IMR-90 (cell line): ENCODE measurements at regions not wholly inside any gene's neighbourhood (a gene's known extent, or its start where the extent isn't known, plus 50 kb on each side); places are given as distances from the start of the nearest gene placed in this dataset.
A peak's percentile ranks its signal among the peaks of the same experiment; 100 is the strongest.

Source experiments
- ATAC-seq: fragments of 200-7000 bp; cut with Tn5 transposase; 2 replicates; pipeline ENCODE4 v1.9.1; 2020; ENCODE audit warnings: low read depth, mild to moderate bottlenecking, moderate library complexity
- BruUV-seq: library from RNA; stranded (reverse); fragments of 400-500 nt; replicated peaks from 2 replicates; lab custom pipeline; 2021; lab: Mats Ljungman, UMichigan
- CTCF ChIA-PET: fragments of 300-600 bp; formaldehyde crosslinking; extraction: SDS; loops from one replicate; lab custom pipeline; 2021; ENCODE audit warnings: antibody characterized with exemption; lab: Yijun Ruan, JAX
- POLR2A ChIA-PET: fragments of 300-600 bp; sonication (Branson Sonifier 250); formaldehyde crosslinking; loops from one replicate; lab custom pipeline; 2022; ENCODE audit warnings: antibody characterized with exemption; ENCODE audit not compliant: unreplicated experiment; lab: Charles Lee
- DNase-seq: peaks from one replicate; pipeline ENCODE4 v3.0.0; 2013
- H2AFZ ChIP-seq: replicated peaks from 2 replicates; pipeline ENCODE3; 2013; ENCODE audit warnings: low read length, mild to moderate bottlenecking; ENCODE audit not compliant: poor library complexity
- H2AK5ac ChIP-seq: 2 replicates; pipeline ENCODE4 v1.6.1; 2013; ENCODE audit warnings: low read depth, low read length, inconsistent platforms
- H2AK9ac ChIP-seq: replicated peaks from 2 replicates; pipeline ENCODE3; 2013; ENCODE audit warnings: mild to moderate bottlenecking, low read depth, low read length, moderate library complexity; ENCODE audit not compliant: poor library complexity
- H2BK120ac ChIP-seq: 2 replicates; pipeline ENCODE4 v1.6.1; 2013; ENCODE audit warnings: low read depth, low read length, inconsistent platforms
- H2BK15ac ChIP-seq: 3 replicates; pipeline ENCODE4 v1.6.1; 2013; ENCODE audit warnings: low read depth, low read length, inconsistent platforms
- H2BK20ac ChIP-seq: 2 replicates; pipeline ENCODE4 v1.6.1; 2013; ENCODE audit warnings: low read depth, mild to moderate bottlenecking, inconsistent platforms, low read length, moderate library complexity
- H2BK5ac ChIP-seq: 2 replicates; pipeline ENCODE4 v1.6.1; 2013; ENCODE audit warnings: mild to moderate bottlenecking, low read depth, low read length, inconsistent platforms; ENCODE audit not compliant: poor library complexity, severe bottlenecking
- H3K14ac ChIP-seq: replicated peaks from 2 replicates; pipeline ENCODE4 v1.6.1; 2013; ENCODE audit warnings: low read depth, low read length, inconsistent platforms
- H3K18ac ChIP-seq: 2 replicates; pipeline ENCODE4 v1.6.1; 2013; ENCODE audit warnings: low read depth, low read length, control low read depth
- H3K23ac ChIP-seq: 2 replicates; pipeline ENCODE4 v1.6.1; 2013; ENCODE audit warnings: low read depth, low read length, inconsistent platforms
- H3K27ac ChIP-seq: 2 replicates; pipeline ENCODE4 v1.5.1; 2013; ENCODE audit warnings: mild to moderate bottlenecking, control low read depth, low read length; ENCODE audit not compliant: insufficient read depth
- H3K27me3 ChIP-seq: 2 replicates; pipeline ENCODE4 v1.6.1; 2013; ENCODE audit warnings: low read length; ENCODE audit not compliant: control insufficient read depth, insufficient read depth
- H3K36me3 ChIP-seq: 2 replicates; pipeline ENCODE4 v1.6.1; 2013; ENCODE audit warnings: low read length, mixed read lengths; ENCODE audit not compliant: control insufficient read depth, insufficient read depth
- H3K4ac ChIP-seq: 2 replicates; pipeline ENCODE4 v1.6.1; 2013; ENCODE audit warnings: low read depth, low read length, inconsistent platforms
- H3K4me1 ChIP-seq: 2 replicates; pipeline ENCODE4 v1.6.1; 2013; ENCODE audit warnings: low read length, mixed read lengths; ENCODE audit not compliant: control insufficient read depth, insufficient read depth
- H3K4me2 ChIP-seq: 2 replicates; pipeline ENCODE4 v1.6.1; 2013; ENCODE audit warnings: low read depth, mild to moderate bottlenecking, control low read depth, low read length, moderate library complexity
- H3K4me3 ChIP-seq: 2 replicates; pipeline ENCODE4 v1.5.1; 2013; ENCODE audit warnings: low read depth, mild to moderate bottlenecking, control low read depth, low read length, moderate library complexity; ENCODE audit not compliant: insufficient read depth
- H3K56ac ChIP-seq: 2 replicates; pipeline ENCODE4 v1.6.1; 2013; ENCODE audit warnings: low read length, inconsistent platforms; ENCODE audit not compliant: insufficient read depth; ENCODE audit errors: extremely low read depth
- H3K79me1 ChIP-seq, 2 experiments: 2 replicates each; pipeline ENCODE4 v1.6.1; 2013; ENCODE audit warnings: low read length in 2 of 2, inconsistent platforms in 1 of 2, low read depth in 1 of 2
- H3K9ac ChIP-seq: 2 replicates; pipeline ENCODE4 v1.6.1; 2013; ENCODE audit warnings: low read depth, low read length, control low read depth
- H3K9me1 ChIP-seq: 2 replicates; pipeline ENCODE4 v1.6.1; 2013; ENCODE audit warnings: low read length, inconsistent platforms; ENCODE audit not compliant: insufficient read depth
- H3K9me3 ChIP-seq: 2 replicates; pipeline ENCODE4 v1.6.1; 2013; ENCODE audit warnings: low read length; ENCODE audit not compliant: control insufficient read depth, insufficient read depth
- H4K20me1 ChIP-seq: 2 replicates; pipeline ENCODE4 v1.6.1; 2013; ENCODE audit warnings: low read length, inconsistent platforms; ENCODE audit not compliant: insufficient read depth
- H4K5ac ChIP-seq: 2 replicates; pipeline ENCODE4 v1.6.1; 2013; ENCODE audit warnings: mild to moderate bottlenecking, low read depth, low read length, control low read depth
- H4K8ac ChIP-seq, 2 experiments: 2 replicates each; pipeline ENCODE4 v1.6.1; 2013; ENCODE audit warnings: low read depth in 2 of 2, low read length in 2 of 2, control low read depth in 1 of 2, inconsistent platforms in 1 of 2
- H4K91ac ChIP-seq: 2 replicates; pipeline ENCODE4 v1.6.1; 2013; ENCODE audit warnings: low read depth, low read length, inconsistent platforms; ENCODE audit not compliant: insufficient read depth
- MAFK ChIP-seq: IDR thresholded peaks from 2 replicates; pipeline ENCODE4 v1.6.1; 2012; ENCODE audit warnings: low read depth, low read length, improper control_type of control experiment
- RCOR1 ChIP-seq: IDR thresholded peaks from 2 replicates; pipeline ENCODE4 v1.6.1; 2012; ENCODE audit warnings: mild to moderate bottlenecking, low read length, improper control_type of control experiment; ENCODE audit not compliant: insufficient replicate concordance
- WGBS, 2 experiments: methylation state at CpG; one replicate each; pipeline versions ENCODE4 v1.1.5 to v1.1.7; 2013; ENCODE audit warnings: missing lambda C conversion rate in 2 of 2; ENCODE audit not compliant: insufficient read length in 1 of 2; ENCODE audit errors: extremely low coverage in 2 of 2; 5-methylcytosine and 5-hydroxymethylcytosine counted together
- dilution Hi-C: fragments of 300-500 bp; cut with HindIII; formaldehyde crosslinking; loops from one replicate; pipeline ENCODE4 v1.14.3; 2018; ENCODE audit warnings: low sequenced_read_pairs; ENCODE audit not compliant: unreplicated experiment
- in situ Hi-C: fragments of 300-500 bp; cut with MboI; formaldehyde crosslinking; loops from 3 replicates; pipeline ENCODE4 v1.14.3; 2019; ENCODE audit warnings: low sequenced_read_pairs, inconsistent platforms, mixed read lengths
- intact Hi-C: fragments of 100-400 bp; cut with micrococcal nuclease; formaldehyde crosslinking; loops from 2 replicates; pipeline ENCODE4 v1.10.0; 2022

DNA sequence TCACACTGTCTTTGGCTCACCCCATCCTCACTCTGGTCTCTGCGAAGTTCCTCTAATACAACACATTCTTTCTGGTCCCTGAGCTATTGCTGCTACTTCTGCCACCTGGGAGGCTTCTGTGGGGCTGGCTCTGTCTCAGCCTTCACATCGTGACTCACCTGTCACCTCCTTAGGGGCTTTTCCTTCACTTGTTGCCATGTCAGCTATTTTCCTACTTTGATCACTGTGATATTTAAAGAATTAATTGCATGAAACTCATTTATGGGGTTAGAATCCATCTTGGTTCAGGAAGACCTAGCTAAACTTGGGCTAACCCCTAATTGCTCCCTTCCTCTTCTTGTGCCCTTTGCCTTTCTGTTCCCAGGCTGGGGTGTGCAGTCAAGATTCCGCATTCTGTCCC lies 346.9 kb downstream of the WDR72 start:
- Histone ChIP-seq H3K23ac (no peak overlapping the region), H3K14ac (no peak overlapping the region), H2BK5ac (no peak overlapping the region), H4K8ac (no peak overlapping the region), H2AK9ac (no peak overlapping the region), H3K9me1 (no peaks in the 10 kb centered on the region), H2BK15ac (no peak overlapping the region), H3K4ac (no peak overlapping the region), H3K27me3 (no peaks in the 10 kb centered on the region), H2AK5ac (no peak overlapping the region), H3K27ac (no peak overlapping the region), H3K9me3 (peaks cover 32% of the 10 kb centered on the region), H3K79me1 (no peaks in the 10 kb centered on the region), H3K4me3 (no peak overlapping the region), H3K4me2 (no peak overlapping the region), H2AFZ (no peak overlapping the region), H4K20me1 (no peaks in the 10 kb centered on the region), H4K91ac (no peak overlapping the region), H3K36me3 (no peaks in the 10 kb centered on the region), H4K5ac (no peak overlapping the region), H3K56ac (no peak overlapping the region), H3K18ac (no peak overlapping the region), H2BK120ac (no peak overlapping the region), H3K4me1 (no peaks in the 10 kb centered on the region), H3K9ac (no peak overlapping the region), H2BK20ac (no peak overlapping the region)
- in situ Hi-C loops (no loop called here), dilution Hi-C loops (no loop called here), intact Hi-C loops (no loop called here)
- ChIA-PET POLR2A (no interaction called here), CTCF (no interaction called here)
- TF ChIP-seq RCOR1 = no peak
- TF ChIP-seq MAFK = peak; percentile 59
- no CpG with 5 or more reads among the region's 3 CpGs for WGBS, 2 experiments
- DNase-seq (no peak), ATAC-seq (no peak)
- BruUV-seq = no TSS peak
